KMS-11 (cell line): ENCODE measurements at regions not wholly inside any gene's neighbourhood (a gene's known extent, or its start where the extent isn't known, plus 50 kb on each side); places are given as distances from the start of the nearest gene placed in this dataset.
"Not testable (repeated sequence)": the region's sequence is repeated elsewhere in the genome, so short reads cannot be mapped to it uniquely, and the experiment has no call there.

Experiments
- H2AFZ ChIP-seq: fragments of 200-600 bp; sonication (generic); 2 replicates; pipeline ENCODE4 v1.6.1; 2016; ENCODE audit warnings: antibody characterized with exemption, mixed run types, low read depth
- H3K27ac ChIP-seq: fragments of 200-600 bp; sonication (generic); 2 replicates; pipeline ENCODE4 v1.6.1; 2016; ENCODE audit warnings: mild to moderate bottlenecking, mixed run types
- H3K27me3 ChIP-seq: fragments of 200-600 bp; sonication (generic); 2 replicates; pipeline ENCODE4 v1.6.1; 2017; ENCODE audit warnings: mild to moderate bottlenecking, low read depth, mixed run types, moderate library complexity; ENCODE audit not compliant: insufficient read depth
- H3K36me3 ChIP-seq: fragments of 200-600 bp; sonication (generic); 2 replicates; pipeline ENCODE4 v1.6.1; 2017; ENCODE audit warnings: mild to moderate bottlenecking, mixed run types; ENCODE audit not compliant: insufficient read depth
- H3K4me1 ChIP-seq: fragments of 200-600 bp; sonication (generic); 2 replicates; pipeline ENCODE4 v1.6.1; 2016; ENCODE audit warnings: mild to moderate bottlenecking, low read depth, mixed run types; ENCODE audit not compliant: poor library complexity, severe bottlenecking
- H3K4me2 ChIP-seq: fragments of 200-600 bp; sonication (generic); 2 replicates; pipeline ENCODE4 v1.7.0; 2016; ENCODE audit warnings: mild to moderate bottlenecking, mixed run types
- H3K4me3 ChIP-seq: fragments of 200-600 bp; sonication (generic); IDR thresholded peaks from 2 replicates; pipeline ENCODE4 v1.6.1; 2017; ENCODE audit warnings: low read depth, low read length, mixed read lengths; ENCODE audit not compliant: insufficient read depth
- H3K79me2 ChIP-seq: fragments of 200-600 bp; sonication (generic); 2 replicates; pipeline ENCODE4 v1.6.1; 2016; ENCODE audit warnings: low read depth, mixed run types; ENCODE audit not compliant: insufficient read depth
- H3K9ac ChIP-seq: fragments of 200-600 bp; sonication (generic); 2 replicates; pipeline ENCODE4 v1.6.1; 2016; ENCODE audit warnings: mild to moderate bottlenecking, mixed run types
- H4K20me1 ChIP-seq: fragments of 200-600 bp; sonication (generic); 2 replicates; pipeline ENCODE4 v1.6.1; 2016; ENCODE audit warnings: mild to moderate bottlenecking, mixed run types; ENCODE audit not compliant: insufficient read depth
- TF ChIP-seq, protein P1 (sequence below): fragments of 200-600 bp; sonication (generic); conservative IDR thresholded peaks from 2 replicates; pipeline ENCODE4 v1.6.1; 2017; ENCODE audit warnings: low read depth, mild to moderate bottlenecking, antibody characterized with exemption, low read length, moderate library complexity, mixed read lengths

DNA sequence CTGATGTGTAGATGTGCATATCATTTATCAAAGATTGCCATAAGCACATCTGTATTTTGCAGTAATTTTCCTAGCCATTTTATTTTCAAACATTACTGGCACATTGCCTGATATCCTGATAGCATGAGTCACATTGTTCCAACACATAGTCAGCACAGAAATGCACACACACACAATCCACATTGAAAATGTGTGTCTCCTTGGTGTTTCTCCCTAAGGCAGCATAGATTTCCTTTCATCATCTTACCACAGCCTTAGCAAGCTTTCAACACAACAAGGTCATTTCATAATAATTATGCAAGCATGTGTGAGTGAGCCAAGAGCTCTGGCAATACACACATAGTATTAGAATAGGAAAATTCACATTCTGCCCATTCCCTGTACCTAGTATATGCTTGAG lies 245.4 kb upstream of the MEIS1 start:
- Histone ChIP-seq H3K4me3 (no peak overlapping the region), H3K4me1 (no peaks in the 10 kb centered on the region), H3K79me2 (no peaks in the 10 kb centered on the region), H2AFZ (no peak overlapping the region), H3K4me2 (no peak overlapping the region), H4K20me1 (no peaks in the 10 kb centered on the region), H3K36me3 (no peaks in the 10 kb centered on the region), H3K27ac (no peak overlapping the region), H3K9ac (no peak overlapping the region), H3K27me3 (no peaks in the 10 kb centered on the region)
- TF ChIP-seq, protein P1, sequence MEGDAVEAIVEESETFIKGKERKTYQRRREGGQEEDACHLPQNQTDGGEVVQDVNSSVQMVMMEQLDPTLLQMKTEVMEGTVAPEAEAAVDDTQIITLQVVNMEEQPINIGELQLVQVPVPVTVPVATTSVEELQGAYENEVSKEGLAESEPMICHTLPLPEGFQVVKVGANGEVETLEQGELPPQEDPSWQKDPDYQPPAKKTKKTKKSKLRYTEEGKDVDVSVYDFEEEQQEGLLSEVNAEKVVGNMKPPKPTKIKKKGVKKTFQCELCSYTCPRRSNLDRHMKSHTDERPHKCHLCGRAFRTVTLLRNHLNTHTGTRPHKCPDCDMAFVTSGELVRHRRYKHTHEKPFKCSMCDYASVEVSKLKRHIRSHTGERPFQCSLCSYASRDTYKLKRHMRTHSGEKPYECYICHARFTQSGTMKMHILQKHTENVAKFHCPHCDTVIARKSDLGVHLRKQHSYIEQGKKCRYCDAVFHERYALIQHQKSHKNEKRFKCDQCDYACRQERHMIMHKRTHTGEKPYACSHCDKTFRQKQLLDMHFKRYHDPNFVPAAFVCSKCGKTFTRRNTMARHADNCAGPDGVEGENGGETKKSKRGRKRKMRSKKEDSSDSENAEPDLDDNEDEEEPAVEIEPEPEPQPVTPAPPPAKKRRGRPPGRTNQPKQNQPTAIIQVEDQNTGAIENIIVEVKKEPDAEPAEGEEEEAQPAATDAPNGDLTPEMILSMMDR = no peak

DNA sequence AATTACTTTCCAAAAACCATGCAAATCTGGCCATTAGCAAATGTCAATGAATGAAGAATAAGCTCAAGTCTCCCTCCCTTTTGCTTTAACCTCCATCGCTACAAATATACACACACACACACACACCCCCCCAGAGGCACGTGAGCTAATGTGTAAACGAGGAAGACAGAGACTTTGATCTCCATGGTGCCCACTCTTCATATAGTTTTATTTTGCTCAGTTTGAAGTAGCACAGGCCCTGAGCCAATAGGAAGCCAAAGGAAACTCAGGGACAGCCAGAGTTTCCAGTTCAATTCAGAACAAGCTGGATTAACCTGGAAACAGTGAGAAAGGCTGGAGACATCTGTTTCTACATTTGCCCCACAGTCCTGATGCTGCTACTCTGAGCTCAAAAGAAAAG lies 248.4 kb upstream of the MEIS1 start:
- Histone ChIP-seq H2AFZ (no peak overlapping the region), H3K27ac (no peak overlapping the region), H3K36me3 (no peaks in the 10 kb centered on the region), H3K27me3 (no peaks in the 10 kb centered on the region), H4K20me1 (no peaks in the 10 kb centered on the region), H3K4me3 (no peak overlapping the region), H3K4me2 (no peak overlapping the region), H3K9ac (no peak overlapping the region), H3K79me2 (no peaks in the 10 kb centered on the region), H3K4me1 (no peaks in the 10 kb centered on the region)
- TF ChIP-seq, protein P1 = no peak

DNA sequence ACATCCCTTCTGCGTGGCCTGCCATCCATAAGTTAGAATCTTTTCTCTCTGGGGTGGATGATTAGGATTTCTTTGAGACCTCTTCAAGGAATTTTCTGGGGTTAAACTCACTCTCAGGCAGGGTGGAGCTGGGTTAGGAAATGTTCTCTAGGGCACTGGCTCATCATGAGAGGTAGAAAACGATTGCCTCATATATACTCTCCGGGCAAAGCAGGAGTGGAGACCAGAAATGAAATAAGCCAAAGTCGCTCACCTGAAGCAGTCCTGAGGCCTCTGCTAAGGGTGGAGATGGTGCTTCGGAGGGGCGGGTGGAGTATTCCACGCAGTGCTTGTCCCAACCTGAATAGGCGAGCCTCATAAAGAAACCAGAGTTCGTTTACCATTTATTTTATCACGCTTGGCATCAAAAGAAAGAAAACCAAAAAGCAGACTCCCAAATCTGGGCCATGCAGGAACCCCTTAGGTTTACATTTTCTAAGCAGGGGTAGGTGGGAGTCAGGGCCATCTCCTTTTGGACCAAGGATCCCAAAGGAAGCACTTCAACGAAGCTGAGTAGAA lies 249.3 kb upstream of the MEIS1 start:
- no peaks in the 10 kb centered on the region for H3K36me3 ChIP-seq
- no peak overlapping the region for H3K27ac ChIP-seq
- no peaks in the 10 kb centered on the region for H3K27me3 ChIP-seq
- H3K9ac ChIP-seq = no peak overlapping the region
- no peak overlapping the region for H3K4me3 ChIP-seq
- TF ChIP-seq, protein P1 = no peak
- H2AFZ ChIP-seq = no peak overlapping the region
- no peaks in the 10 kb centered on the region for H3K4me1 ChIP-seq
- H3K79me2 ChIP-seq = no peaks in the 10 kb centered on the region
- no peaks in the 10 kb centered on the region for H4K20me1 ChIP-seq
- H3K4me2 ChIP-seq = no peak overlapping the region

DNA sequence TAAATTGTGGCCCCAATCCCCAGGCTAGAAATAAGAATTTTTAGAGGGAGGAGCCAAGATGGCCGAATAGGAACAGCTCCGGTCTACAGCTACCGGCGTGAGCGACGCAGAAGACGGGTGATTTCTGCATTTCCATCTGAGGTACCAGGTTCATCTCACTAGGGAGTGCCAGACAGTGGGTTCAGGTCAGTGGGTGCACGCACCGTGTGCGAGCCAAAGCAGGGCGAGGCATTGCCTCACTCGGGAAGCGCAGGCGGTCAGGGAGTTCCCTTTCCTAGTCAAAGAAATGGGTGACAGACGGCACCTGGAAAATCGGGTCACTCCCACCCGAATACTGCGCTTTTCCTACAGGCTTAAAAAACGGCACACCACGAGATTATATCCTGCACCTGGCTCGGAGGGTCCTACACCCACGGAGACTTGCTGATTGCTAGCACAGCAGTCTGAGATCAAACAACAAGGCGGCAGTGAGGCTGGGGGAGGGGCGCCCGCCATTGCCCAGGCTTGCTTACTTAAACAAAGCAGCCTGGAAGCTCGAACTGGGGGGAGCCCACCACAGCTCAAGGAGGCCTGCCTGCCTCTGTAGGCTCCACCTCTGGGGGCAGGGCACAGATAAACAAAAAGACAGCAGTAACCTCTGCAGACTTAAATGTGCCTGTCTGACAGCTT lies 257.7 kb upstream of the MEIS1 start:
- not testable (repeated sequence) for H3K4me3 ChIP-seq, H3K27ac ChIP-seq, H3K4me1 ChIP-seq, H3K79me2 ChIP-seq, H3K4me2 ChIP-seq, H3K9ac ChIP-seq, H3K36me3 ChIP-seq, H3K27me3 ChIP-seq, H2AFZ ChIP-seq, H4K20me1 ChIP-seq

DNA sequence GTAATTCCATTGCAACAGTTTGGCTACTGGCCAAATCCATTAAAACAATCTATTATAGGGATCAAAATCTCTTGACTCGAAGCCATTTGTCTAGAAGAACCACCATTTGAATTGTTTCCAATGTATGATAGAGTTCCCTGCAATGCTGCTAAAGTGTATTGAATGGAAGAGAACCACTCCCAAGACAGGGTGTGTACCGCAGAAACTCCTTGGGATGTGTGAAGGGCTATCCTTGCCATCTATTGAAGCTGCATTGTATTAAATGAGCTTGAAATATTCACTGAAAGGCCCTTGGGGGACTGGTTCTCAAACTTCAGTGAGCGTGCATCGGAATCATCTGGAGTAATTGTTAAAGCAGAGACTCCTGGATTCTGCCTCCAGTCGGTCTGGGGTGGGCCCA lies 260.4 kb upstream of the MEIS1 start:
- Histone ChIP-seq H3K36me3 (no peaks in the 10 kb centered on the region), H3K27ac (no peak overlapping the region), H2AFZ (no peak overlapping the region), H3K4me3 (no peak overlapping the region), H3K4me2 (no peak overlapping the region), H4K20me1 (no peaks in the 10 kb centered on the region), H3K4me1 (no peaks in the 10 kb centered on the region), H3K79me2 (no peaks in the 10 kb centered on the region), H3K9ac (no peak overlapping the region), H3K27me3 (no peaks in the 10 kb centered on the region)
- TF ChIP-seq, protein P1 = no peak
